HEK293 (cell line): ENCODE measurements at regions not wholly inside any gene's neighbourhood (a gene's known extent, or its start where the extent isn't known, plus 50 kb on each side); places are given as distances from the start of the nearest gene placed in this dataset.

ENCODE experiments used
- ATF2 ChIP-seq: fragments of 450-650 bp; formaldehyde crosslinking; IDR thresholded peaks from 2 replicates; pipeline ENCODE4 v1.5.1; 2016; ENCODE audit warnings: missing biosample characterization, missing genetic modification characterization, low read depth
- CTCF ChIP-seq: fragments of 450-650 bp; formaldehyde crosslinking; IDR thresholded peaks from 2 replicates; pipeline ENCODE4 v1.5.1; 2016; ENCODE audit warnings: missing biosample characterization, missing genetic modification characterization
- IKZF3 ChIP-seq: fragments of 450-650 bp; IDR thresholded peaks from 2 replicates; pipeline ENCODE4 v1.5.0; 2018; ENCODE audit warnings: missing biosample characterization, mild to moderate bottlenecking, missing genetic modification characterization, moderate library complexity
- KLF16 ChIP-seq: fragments of 450-650 bp; formaldehyde crosslinking; IDR thresholded peaks from 2 replicates; pipeline ENCODE4 v1.5.1; 2017; ENCODE audit warnings: missing biosample characterization, missing genetic modification characterization
- OVOL3 ChIP-seq: fragments of 450-650 bp; formaldehyde crosslinking; IDR thresholded peaks from 2 replicates; pipeline ENCODE4 v1.5.1; 2016; ENCODE audit warnings: missing biosample characterization, missing genetic modification characterization
- ZEB2 ChIP-seq: fragments of 450-650 bp; formaldehyde crosslinking; IDR thresholded peaks from 2 replicates; pipeline ENCODE4 v1.5.1; 2016; ENCODE audit warnings: missing biosample characterization, missing genetic modification characterization
- ZNF23 ChIP-seq: fragments of 450-650 bp; formaldehyde crosslinking; IDR thresholded peaks from 2 replicates; pipeline ENCODE4 v1.5.1; 2016; ENCODE audit warnings: missing biosample characterization, missing genetic modification characterization, borderline replicate concordance
- ZNF449 ChIP-seq: fragments of 450-650 bp; formaldehyde crosslinking; IDR thresholded peaks from 2 replicates; pipeline ENCODE4 v1.5.1; 2017; ENCODE audit warnings: missing biosample characterization, mild to moderate bottlenecking, missing genetic modification characterization, moderate library complexity
- ZNF530 ChIP-seq: fragments of 450-650 bp; formaldehyde crosslinking; IDR thresholded peaks from 2 replicates; pipeline ENCODE4 v1.5.1; 2016; ENCODE audit warnings: low read depth, missing biosample characterization, missing genetic modification characterization
- ZNF610 ChIP-seq: fragments of 450-650 bp; formaldehyde crosslinking; IDR thresholded peaks from 2 replicates; pipeline ENCODE4 v1.5.1; 2016; ENCODE audit warnings: missing biosample characterization, missing genetic modification characterization, borderline replicate concordance
- ZNF692 ChIP-seq: fragments of 450-650 bp; formaldehyde crosslinking; IDR thresholded peaks from 2 replicates; pipeline ENCODE4 v1.5.1; 2016; ENCODE audit warnings: missing biosample characterization, missing genetic modification characterization
- ZSCAN16 ChIP-seq: fragments of 450-650 bp; formaldehyde crosslinking; IDR thresholded peaks from 2 replicates; pipeline ENCODE4 v1.5.1; 2016; ENCODE audit warnings: missing biosample characterization, missing genetic modification characterization

GRCh38 chr17:63075969-63076368 is 109.9 kb downstream of the TANC2 start:
- TF ChIP-seq IKZF3 (tag by site-specific recombination): no peak
- TF ChIP-seq ZSCAN16: no peak
- TF ChIP-seq ZNF610: no peak
- TF ChIP-seq CTCF (tag by site-specific recombination): no peak
- no peak for TF ChIP-seq ZNF23 (tag by site-specific recombination)
- TF ChIP-seq ZNF449: no peak
- TF ChIP-seq KLF16 (tag by site-specific recombination): no peak
- TF ChIP-seq ZNF692 (tag by site-specific recombination): no peak
- TF ChIP-seq ZEB2: no peak
- no peak for TF ChIP-seq ZNF530
- TF ChIP-seq OVOL3 (tag by site-specific recombination): no peak
- no peak for TF ChIP-seq ATF2 (tag by site-specific recombination)
